Neural progenitor cell (in vitro differentiated cells): ENCODE measurements at regions not wholly inside any gene's neighbourhood (a gene's known extent, or its start where the extent isn't known, plus 50 kb on each side); places are given as distances from the start of the nearest gene placed in this dataset.

ENCODE experiments used
- DNase-seq: peaks from one replicate; pipeline ENCODE4 v3.0.0-alpha.2; 2016; ENCODE audit warnings: low spot score
- H2AFZ ChIP-seq: fragments of 200-600 bp; sonication (generic); replicated peaks from 2 replicates; pipeline ENCODE4 v1.6.1; 2016; ENCODE audit warnings: antibody characterized with exemption
- H3F3A ChIP-seq: fragments of 200-600 bp; sonication (generic); 2 replicates; pipeline ENCODE4 v1.6.1; 2016; ENCODE audit warnings: antibody characterized with exemption, low read depth
- H3K27ac ChIP-seq: fragments of 200-600 bp; sonication (generic); 2 replicates; pipeline ENCODE4 v1.5.1; 2016; ENCODE audit warnings: mild to moderate bottlenecking
- H3K27me3 ChIP-seq: fragments of 200-600 bp; sonication (generic); 2 replicates; pipeline ENCODE4 v1.6.1; 2016; ENCODE audit warnings: mild to moderate bottlenecking, moderate library complexity
- H3K36me3 ChIP-seq: fragments of 200-600 bp; sonication (generic); 2 replicates; pipeline ENCODE4 v1.5.1; 2016
- H3K4me1 ChIP-seq: fragments of 200-600 bp; sonication (generic); 2 replicates; pipeline ENCODE4 v1.6.1; 2016; ENCODE audit warnings: mixed run types
- H3K4me2 ChIP-seq: fragments of 200-600 bp; sonication (generic); 2 replicates; pipeline ENCODE4 v1.6.1; 2016
- H3K4me3 ChIP-seq: fragments of 200-600 bp; sonication (generic); 2 replicates; pipeline ENCODE4 v1.5.1; 2016
- H3K79me2 ChIP-seq: fragments of 200-600 bp; sonication (generic); 2 replicates; pipeline ENCODE4 v1.6.1; 2016; ENCODE audit warnings: low read depth
- H3K9ac ChIP-seq: fragments of 200-600 bp; sonication (generic); 2 replicates; pipeline ENCODE4 v1.6.1; 2016
- H3K9me3 ChIP-seq: fragments of 200-600 bp; sonication (generic); 2 replicates; pipeline ENCODE4 v1.5.1; 2016; ENCODE audit warnings: low read depth
- H4K20me1 ChIP-seq: fragments of 200-600 bp; sonication (generic); 2 replicates; pipeline ENCODE4 v1.6.1; 2016; ENCODE audit warnings: low read depth
- H3K27ac Mint-ChIP-seq: 3 replicates; pipeline ENCODE4 v1.8.0; 2021; ENCODE audit warnings: mixed read lengths
- H3K27me3 Mint-ChIP-seq: 2 replicates; pipeline ENCODE4 v1.8.0; 2022; ENCODE audit warnings: low read depth, mild to moderate bottlenecking, inconsistent platforms, moderate library complexity, mixed read lengths; ENCODE audit not compliant: insufficient read depth
- H3K36me3 Mint-ChIP-seq: 3 replicates; pipeline ENCODE4 v1.8.0; 2021; ENCODE audit warnings: mixed read lengths
- H3K4me1 Mint-ChIP-seq: 3 replicates; pipeline ENCODE4 v1.8.0; 2021; ENCODE audit warnings: mixed read lengths
- H3K4me3 Mint-ChIP-seq: 3 replicates; pipeline ENCODE4 v1.8.0; 2021; ENCODE audit warnings: mild to moderate bottlenecking, moderate library complexity, mixed read lengths
- H3K9me3 Mint-ChIP-seq: 3 replicates; pipeline ENCODE4 v1.8.0; 2020; ENCODE audit warnings: mixed read lengths
- CTCF ChIP-seq: fragments of 200-600 bp; sonication (generic); IDR thresholded peaks from 2 replicates; pipeline ENCODE4 v1.5.1; 2017; ENCODE audit warnings: antibody characterized with exemption, mild to moderate bottlenecking
- EZH2 ChIP-seq: fragments of 200-600 bp; sonication (generic); IDR thresholded peaks from 2 replicates; pipeline ENCODE4 v1.6.1; 2017; ENCODE audit warnings: antibody characterized with exemption, mild to moderate bottlenecking, moderate library complexity
- EZH2phosphoT487 ChIP-seq: fragments of 200-600 bp; sonication (generic); IDR thresholded peaks from 2 replicates; pipeline ENCODE4 v1.6.1; 2017; ENCODE audit warnings: antibody characterized with exemption

- no peak overlapping the region for H3K4me2 ChIP-seq
- no peaks in the 10 kb centered on the region for H3K27me3 ChIP-seq
- TF ChIP-seq CTCF (no peak), EZH2 (no peak)
- H3K36me3 ChIP-seq, result no peaks in the 10 kb centered on the region
- H3K4me3 ChIP-seq, result no peak overlapping the region
- no peaks in the 10 kb centered on the region for H3K79me2 ChIP-seq
- Mint-ChIP-seq H3K36me3 (no peaks in the 10 kb centered on the region), H3K4me1 (no peaks in the 10 kb centered on the region), H3K9me3 (no peaks in the 10 kb centered on the region), H3K4me3 (no peak overlapping the region), H3K27me3 (peaks cover 2% of the 10 kb centered on the region), H3K27ac (no peak overlapping the region)
- no peaks in the 10 kb centered on the region for H3K4me1 ChIP-seq
- H3K9me3 ChIP-seq, result no peaks in the 10 kb centered on the region
- no peak overlapping the region for H3K9ac ChIP-seq
- no peaks in the 10 kb centered on the region for H3F3A ChIP-seq
- no peak for DNase-seq
- H3K27ac ChIP-seq, result no peak overlapping the region
- H4K20me1 ChIP-seq, result no peaks in the 10 kb centered on the region
- H2AFZ ChIP-seq, result no peak overlapping the region
These were observed 202.8 kb upstream of the GRID2 start for GRCh38 chr4:92100975-92101374.

- DNase-seq, result no peak
- TF ChIP-seq EZH2phosphoT487, result no peak
- no peak for TF ChIP-seq CTCF
- no peak for TF ChIP-seq EZH2
- Histone ChIP-seq H3K4me2 (no peak overlapping the region), H3K9ac (no peak overlapping the region), H3K9me3 (no peaks in the 10 kb centered on the region), H3K4me3 (no peak overlapping the region), H3F3A (no peaks in the 10 kb centered on the region), H4K20me1 (no peaks in the 10 kb centered on the region), H3K4me1 (no peaks in the 10 kb centered on the region), H3K27ac (no peak overlapping the region), H2AFZ (no peak overlapping the region), H3K79me2 (no peaks in the 10 kb centered on the region), H3K36me3 (no peaks in the 10 kb centered on the region), H3K27me3 (no peaks in the 10 kb centered on the region)
- Mint-ChIP-seq H3K27ac (no peak overlapping the region), H3K36me3 (no peaks in the 10 kb centered on the region), H3K4me1 (no peaks in the 10 kb centered on the region), H3K4me3 (no peak overlapping the region), H3K9me3 (no peaks in the 10 kb centered on the region), H3K27me3 (peaks cover 2% of the 10 kb centered on the region)
These were observed 202.0 kb upstream of the GRID2 start for GRCh38 chr4:92101737-92102172.

- Histone ChIP-seq H3F3A (no peaks in the 10 kb centered on the region), H3K79me2 (no peaks in the 10 kb centered on the region), H3K9ac (no peak overlapping the region), H3K36me3 (no peaks in the 10 kb centered on the region), H4K20me1 (no peaks in the 10 kb centered on the region), H3K9me3 (no peaks in the 10 kb centered on the region), H3K27me3 (no peaks in the 10 kb centered on the region), H3K4me3 (no peak overlapping the region), H3K4me1 (no peaks in the 10 kb centered on the region), H3K27ac (no peak overlapping the region), H2AFZ (no peak overlapping the region), H3K4me2 (no peak overlapping the region)
- Mint-ChIP-seq H3K4me1 (no peaks in the 10 kb centered on the region), H3K27ac (no peak overlapping the region), H3K36me3 (no peaks in the 10 kb centered on the region), H3K27me3 (peaks cover 2% of the 10 kb centered on the region), H3K4me3 (no peak overlapping the region), H3K9me3 (no peaks in the 10 kb centered on the region)
- TF ChIP-seq CTCF, result no peak
- no peak for TF ChIP-seq EZH2
- no peak for TF ChIP-seq EZH2phosphoT487
- no peak for DNase-seq
These were observed 199.3 kb upstream of the GRID2 start for GRCh38 chr4:92104506-92104905.

GRCh38 chr4:92106816-92107215 lies 196.9 kb upstream of the GRID2 start:
- Mint-ChIP-seq H3K9me3 (no peaks in the 10 kb centered on the region), H3K27me3 (peaks cover 2% of the 10 kb centered on the region), H3K4me3 (no peak overlapping the region), H3K4me1 (no peaks in the 10 kb centered on the region), H3K36me3 (no peaks in the 10 kb centered on the region), H3K27ac (no peak overlapping the region)
- no peaks in the 10 kb centered on the region for H3K36me3 ChIP-seq
- H3K4me1 ChIP-seq, result no peaks in the 10 kb centered on the region
- no peak overlapping the region for H3K4me3 ChIP-seq
- no peak overlapping the region for H3K9ac ChIP-seq
- no peak overlapping the region for H2AFZ ChIP-seq
- no peak overlapping the region for H3K4me2 ChIP-seq
- H3K9me3 ChIP-seq, result no peaks in the 10 kb centered on the region
- TF ChIP-seq EZH2, result no peak
- TF ChIP-seq CTCF, result no peak
- TF ChIP-seq EZH2phosphoT487, result no peak
- H3K27ac ChIP-seq, result no peak overlapping the region
- H3F3A ChIP-seq, result no peaks in the 10 kb centered on the region
- no peak for DNase-seq
- no peaks in the 10 kb centered on the region for H3K79me2 ChIP-seq
- H3K27me3 ChIP-seq, result no peaks in the 10 kb centered on the region
- H4K20me1 ChIP-seq, result no peaks in the 10 kb centered on the region
